ENCODE measurements at regions not wholly inside any gene's neighbourhood (a gene's known extent, or its start where the extent isn't known, plus 50 kb on each side); places are given as distances from the start of the nearest gene placed in this dataset.

DNA sequence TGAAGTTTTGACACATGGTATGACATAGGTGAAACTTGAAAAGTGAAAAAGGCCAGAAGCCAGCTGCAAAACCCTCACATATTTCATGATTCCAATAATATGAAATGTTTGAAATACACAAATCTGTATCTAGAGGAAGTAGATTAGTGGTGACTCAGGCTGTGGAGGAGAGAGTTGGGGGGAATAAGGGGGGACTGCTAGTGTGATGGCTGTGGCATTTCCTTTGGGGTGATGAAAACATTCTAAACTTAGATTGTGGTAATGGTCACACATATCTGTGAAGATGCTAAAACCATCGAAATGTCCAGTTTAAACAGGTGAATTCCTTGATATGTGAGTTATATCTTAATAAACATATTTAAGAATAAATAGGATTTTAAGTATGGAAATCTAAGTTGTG, 343.5 kb upstream of the SFRP2 start:
- TF ChIP-seq, protein P1, sequence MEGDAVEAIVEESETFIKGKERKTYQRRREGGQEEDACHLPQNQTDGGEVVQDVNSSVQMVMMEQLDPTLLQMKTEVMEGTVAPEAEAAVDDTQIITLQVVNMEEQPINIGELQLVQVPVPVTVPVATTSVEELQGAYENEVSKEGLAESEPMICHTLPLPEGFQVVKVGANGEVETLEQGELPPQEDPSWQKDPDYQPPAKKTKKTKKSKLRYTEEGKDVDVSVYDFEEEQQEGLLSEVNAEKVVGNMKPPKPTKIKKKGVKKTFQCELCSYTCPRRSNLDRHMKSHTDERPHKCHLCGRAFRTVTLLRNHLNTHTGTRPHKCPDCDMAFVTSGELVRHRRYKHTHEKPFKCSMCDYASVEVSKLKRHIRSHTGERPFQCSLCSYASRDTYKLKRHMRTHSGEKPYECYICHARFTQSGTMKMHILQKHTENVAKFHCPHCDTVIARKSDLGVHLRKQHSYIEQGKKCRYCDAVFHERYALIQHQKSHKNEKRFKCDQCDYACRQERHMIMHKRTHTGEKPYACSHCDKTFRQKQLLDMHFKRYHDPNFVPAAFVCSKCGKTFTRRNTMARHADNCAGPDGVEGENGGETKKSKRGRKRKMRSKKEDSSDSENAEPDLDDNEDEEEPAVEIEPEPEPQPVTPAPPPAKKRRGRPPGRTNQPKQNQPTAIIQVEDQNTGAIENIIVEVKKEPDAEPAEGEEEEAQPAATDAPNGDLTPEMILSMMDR (IDR thresholded peaks at IDR 0.05; ENCODE audit: borderline replicate concordance, extremely low read depth, low read length, poor library complexity, severe bottlenecking), result no peak
- TF ChIP-seq EZH2 (IDR thresholded peaks at IDR 0.05; ENCODE audit: borderline replicate concordance, low read depth, low read length, severe bottlenecking), result no peak

Measured in DND-41 (cell line).